HG03064 (cell line): ENCODE measurements at regions not wholly inside any gene's neighbourhood (a gene's known extent, or its start where the extent isn't known, plus 50 kb on each side); places are given as distances from the start of the nearest gene placed in this dataset.
"Not testable (repeated sequence)": the region's sequence is repeated elsewhere in the genome, so short reads cannot be mapped to it uniquely, and the experiment has no call there.

ENCODE experiments used
- ATAC-seq: cut with Tn5 transposase; IDR thresholded peaks from one replicate; pipeline ENCODE4 v1.9.1; 2021; ENCODE audit warnings: low read depth; ENCODE audit not compliant: unreplicated experiment

DNA sequence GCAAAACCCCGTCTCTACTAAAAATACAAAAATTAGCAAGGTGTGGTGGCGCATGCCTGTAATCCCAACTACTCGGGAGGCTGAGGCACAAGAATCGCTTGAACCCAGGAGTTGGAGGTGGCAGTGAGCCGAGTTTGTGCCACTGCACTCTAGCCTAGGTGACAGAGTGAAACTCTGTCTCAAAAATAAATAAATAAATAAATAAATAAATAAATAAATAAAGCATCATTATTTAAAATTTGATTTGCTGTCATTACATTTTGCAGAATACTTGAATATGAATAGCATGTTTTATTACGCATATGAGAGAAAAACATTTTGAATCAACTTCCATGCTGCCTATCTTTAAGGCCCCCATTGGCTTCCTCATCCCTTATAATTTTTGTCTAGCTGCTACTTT, 53.4 kb upstream of the MED14 start:
- not testable (repeated sequence) for ATAC-seq

DNA sequence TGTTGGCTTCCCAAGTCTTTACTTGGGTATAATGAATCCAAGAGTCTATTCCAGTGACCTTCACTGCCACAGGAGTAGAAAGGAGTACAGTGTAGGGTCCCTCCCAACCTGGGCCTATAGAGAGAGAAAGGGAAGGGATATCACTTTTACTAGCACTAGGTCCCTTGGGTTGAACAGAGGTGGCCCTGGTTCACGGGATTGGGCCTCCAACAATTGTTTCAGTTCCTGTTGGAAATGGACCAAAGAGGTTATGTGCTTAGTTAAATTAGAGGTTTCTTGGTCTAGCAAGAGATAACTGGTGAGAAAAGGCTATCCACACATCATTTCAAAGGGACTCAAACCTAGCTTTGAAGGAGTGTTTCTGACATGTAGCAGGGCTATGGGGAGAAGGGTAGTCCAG, 57.1 kb upstream of the MED14 start:
- no peak for ATAC-seq

DNA sequence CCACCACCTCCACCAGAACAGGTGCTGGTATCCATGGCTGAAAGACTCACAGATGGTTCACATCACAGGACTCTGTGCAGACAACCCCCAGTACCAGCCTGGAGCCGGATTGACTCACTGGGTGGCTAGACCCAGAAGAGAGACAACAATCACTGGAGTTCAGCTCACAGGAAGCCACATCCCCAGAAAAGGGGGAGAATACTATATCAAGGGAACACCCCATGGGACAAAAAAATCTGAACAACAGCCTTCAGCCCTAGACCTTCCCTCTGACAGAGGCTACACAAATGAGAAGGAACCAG, 59.4 kb upstream of the MED14 start:
- not testable (repeated sequence) for ATAC-seq

DNA sequence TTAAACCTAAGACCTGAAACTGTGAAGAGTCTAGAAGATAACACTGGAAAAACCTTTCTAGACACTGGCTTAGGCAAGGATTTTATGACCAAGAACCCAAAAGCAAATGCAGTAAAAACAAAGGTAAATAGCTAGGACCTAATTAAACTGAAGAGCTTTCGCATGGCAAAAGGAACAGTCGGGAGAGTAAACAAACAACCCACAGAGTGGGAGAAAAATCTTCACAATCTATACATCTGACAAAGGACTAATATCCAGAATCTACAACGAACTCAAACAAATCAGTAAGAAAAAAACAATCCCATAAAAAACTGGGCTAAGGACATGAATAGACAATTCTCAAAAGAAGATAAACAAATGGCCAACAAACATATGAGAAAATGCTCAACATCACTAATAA, 64.4 kb upstream of the MED14 start:
- ATAC-seq = not testable (repeated sequence)

DNA sequence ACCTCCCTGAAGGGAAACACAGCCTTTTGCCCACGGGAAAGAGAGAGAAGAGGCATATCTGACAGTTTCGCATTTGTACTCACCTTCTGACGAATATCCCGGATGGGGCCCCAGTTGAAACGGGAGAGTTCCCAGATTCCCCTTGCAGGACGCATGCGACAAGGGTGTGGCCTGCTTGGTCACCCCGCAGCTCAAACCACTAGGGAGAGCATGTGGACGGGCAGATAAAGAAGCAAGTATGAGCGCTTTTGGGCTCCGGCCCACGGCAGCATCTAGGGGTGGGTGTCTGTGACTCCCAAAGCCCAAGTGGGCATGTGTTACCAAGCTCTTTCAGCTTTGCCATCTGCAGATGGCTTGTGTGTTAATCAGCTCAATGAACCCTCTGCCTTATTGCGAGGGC, 70.1 kb upstream of the MED14 start:
- ATAC-seq = no peak

DNA sequence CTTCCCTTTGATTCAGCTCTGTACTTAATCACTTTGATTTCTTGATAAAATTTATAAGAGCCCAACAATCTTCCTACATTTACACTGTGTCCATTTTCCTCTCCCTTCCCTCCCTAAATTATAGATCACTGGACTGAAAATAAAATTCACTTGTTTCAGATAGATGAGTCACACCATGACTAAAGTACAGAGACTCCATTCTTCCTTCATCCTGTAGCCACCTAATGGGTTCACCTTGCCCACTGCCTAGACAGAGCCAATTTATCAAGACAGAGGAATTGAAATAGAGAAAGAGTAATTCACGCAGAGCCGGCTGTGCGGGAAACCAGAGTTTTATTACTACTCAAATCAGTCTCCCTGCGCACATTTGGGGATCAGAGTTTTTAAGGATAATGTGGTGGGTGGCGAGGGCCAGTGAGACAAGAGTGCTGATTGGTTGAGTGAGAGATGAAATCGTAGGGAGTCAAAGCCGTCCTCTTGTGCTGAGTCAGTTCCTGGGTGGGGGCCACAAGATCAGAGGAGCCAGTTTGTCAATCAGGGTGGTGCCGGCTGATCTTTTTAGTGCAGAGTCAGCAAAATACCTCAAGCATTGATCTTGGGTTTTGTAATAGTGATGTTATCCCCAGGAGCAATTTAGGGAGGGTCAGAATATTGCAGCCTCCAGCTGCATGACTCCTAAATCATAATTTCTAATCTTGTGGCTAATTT, 71.3 kb upstream of the MED14 start:
- ATAC-seq = no peak

DNA sequence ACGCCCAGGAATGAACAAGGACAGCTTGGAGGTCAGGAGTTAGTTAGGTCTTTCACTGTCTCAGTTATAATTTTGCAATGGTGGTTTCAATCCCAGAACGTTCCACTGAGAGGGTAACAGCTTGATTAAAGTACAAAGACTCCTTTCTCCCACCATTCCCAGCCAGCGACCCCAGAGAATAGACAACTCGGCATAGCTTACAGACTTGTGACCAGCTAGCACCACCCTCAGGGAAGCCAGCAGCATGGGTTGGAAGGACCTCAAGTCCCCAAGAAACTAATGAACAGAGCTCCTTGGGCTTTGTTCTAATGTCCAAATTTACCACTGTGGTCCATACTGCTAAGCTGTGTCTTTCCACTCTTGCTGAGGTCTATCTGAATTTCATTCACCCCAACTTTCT, 72.0 kb upstream of the MED14 start:
- no peak for ATAC-seq

DNA sequence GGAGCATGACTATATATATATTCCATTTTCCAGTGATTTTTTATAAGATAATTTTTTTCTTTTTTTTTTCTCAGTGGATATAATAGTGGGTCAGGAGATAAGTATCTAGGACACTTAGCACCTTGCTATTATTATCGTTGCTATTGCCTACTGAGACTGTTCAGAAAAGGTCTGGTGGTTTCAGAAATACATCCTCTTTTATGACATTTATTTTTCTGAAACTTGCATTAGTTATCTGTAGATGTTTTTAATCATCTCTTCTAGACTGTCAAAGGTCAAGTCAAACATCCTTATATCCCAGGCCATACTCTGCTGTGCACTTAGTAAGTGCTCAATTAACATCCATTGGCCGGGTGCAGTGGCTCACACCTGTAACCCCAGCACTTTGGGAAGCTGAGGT, 72.9 kb upstream of the MED14 start:
- no peak for ATAC-seq

DNA sequence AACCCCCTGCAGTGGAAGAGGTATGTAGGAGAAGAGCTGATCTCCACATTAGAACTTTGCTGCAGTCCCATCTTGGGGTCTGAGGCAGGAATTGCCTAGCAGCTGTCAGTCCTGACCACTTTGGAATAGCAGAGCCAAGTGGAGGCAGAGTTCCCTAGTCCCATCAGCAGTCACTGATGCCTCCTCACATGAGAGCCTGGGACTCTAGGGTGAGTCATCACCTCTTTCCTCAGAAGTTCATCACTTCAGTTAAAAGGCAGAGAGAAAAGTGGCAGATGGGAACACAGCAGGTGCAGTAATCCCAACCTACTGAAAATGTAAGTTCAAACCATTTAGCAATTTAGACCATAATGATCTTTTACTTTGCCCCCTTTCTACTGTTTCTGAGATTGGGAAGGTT, 73.9 kb upstream of the MED14 start:
- ATAC-seq = no peak

DNA sequence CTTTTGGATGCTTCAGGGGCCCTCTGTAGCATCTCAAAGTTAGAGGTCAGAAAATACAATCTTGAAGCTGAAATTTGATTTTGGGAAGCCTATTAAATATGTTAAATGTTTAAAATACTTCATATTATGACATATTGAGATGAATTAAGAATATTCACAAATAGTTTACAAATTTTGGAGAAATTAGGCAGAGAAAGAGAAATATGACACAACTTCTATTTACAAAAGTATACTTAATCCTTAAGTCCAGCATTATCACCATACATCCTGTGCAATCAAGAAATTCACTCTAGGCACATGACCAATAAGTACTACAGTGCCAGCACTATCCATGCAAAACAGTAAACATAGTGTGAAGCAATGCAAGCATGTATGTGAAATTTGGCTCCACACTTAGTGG, 79.7 kb upstream of the MED14 start:
- not testable (repeated sequence) for ATAC-seq

DNA sequence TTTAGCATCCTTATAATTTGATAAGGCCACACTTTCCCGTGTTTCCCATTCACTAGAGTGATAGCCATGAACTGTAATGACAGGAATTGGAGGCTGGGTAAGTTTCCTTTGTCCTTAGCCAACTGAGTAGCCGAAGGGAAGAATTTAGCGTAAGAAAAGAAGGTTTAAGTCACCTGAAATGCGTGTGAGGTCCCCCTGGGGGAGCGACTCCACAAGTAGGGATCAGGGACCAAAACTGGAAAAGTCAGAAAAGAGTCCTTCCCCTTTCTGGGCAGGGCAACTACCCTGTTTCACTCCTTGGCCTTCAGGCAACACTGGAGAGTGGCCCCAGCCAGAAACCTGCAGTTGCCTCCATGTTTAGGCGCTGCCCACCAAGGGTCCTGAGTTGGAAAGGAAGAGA, 81.6 kb upstream of the MED14 start:
- ATAC-seq = no peak

DNA sequence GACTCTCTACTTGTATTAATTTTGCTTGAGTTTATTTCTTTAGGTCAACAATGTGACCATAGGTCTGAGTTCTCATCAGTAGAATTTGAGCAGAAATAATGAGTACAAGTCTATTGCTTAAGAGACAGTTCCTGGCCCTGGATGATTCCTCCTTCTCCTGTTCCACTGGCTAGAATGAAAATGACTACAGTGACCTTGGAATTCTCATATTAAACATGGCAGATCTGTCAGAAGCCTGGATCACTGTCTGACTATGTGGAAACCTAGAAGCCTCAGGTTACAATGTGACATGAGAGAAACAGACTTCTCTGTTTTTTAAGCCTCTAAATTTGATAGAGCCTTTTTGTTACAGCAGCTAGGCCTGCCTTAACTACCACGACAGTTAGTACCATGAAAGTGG, 82.9 kb upstream of the MED14 start:
- ATAC-seq = no peak

DNA sequence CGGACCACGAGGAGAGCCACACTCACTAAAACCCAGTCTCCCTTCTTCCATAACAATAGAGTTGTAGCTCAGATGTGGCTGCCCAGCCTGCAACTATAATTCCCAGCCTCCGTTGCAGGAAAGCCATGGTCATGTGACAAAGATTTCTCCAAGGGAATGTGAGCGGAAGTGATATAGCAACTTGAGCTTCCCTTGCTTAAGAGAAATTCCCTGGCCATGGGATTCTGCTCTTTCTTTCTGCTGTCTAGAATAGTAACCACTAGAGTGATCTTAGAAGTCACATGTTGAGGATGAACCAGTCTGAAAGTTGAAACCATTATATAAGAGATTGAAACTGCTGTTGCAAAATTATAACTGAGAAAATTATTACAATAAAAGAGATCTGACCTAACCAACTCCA, 86.4 kb upstream of the MED14 start:
- ATAC-seq = no peak

DNA sequence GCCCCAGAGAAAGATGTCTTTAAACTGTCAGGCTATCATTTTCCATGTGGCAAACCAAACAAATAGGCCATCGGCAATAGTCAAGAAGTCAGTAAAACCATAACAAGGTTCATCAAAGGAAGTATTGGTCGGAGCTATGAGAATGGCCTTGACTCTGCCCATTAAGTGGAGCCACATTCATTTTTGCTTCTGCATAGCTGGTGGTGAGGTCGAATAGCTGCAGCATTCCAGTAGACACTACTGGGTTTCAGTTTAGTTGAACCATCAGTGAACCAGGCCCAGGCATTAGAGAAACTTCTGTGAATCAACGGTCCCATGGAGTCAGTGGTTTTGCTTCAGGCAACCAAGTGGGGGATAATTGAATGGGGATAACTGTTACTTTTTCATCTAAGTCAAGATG, 92.0 kb upstream of the MED14 start:
- ATAC-seq = no peak

DNA sequence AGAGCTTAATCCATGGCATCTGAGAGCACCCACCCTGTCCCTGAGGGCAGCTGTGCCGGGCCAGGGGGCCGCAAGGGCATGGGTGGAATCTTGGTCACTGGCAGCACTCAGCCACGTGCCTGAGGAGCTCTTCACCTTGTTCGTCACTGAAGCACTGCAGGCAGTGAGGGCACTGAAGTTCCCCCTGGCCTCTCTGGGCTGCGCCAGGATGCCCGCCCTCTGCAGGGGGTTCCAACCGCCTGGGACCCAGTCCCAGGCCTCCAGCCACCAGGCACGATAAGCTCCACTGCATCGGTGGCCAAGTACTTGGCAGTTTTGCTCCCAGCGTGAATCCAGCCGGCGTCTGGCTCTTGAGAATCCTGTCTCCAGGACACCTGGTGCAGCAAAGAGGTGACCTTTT, 96.4 kb upstream of the MED14 start:
- no peak for ATAC-seq

DNA sequence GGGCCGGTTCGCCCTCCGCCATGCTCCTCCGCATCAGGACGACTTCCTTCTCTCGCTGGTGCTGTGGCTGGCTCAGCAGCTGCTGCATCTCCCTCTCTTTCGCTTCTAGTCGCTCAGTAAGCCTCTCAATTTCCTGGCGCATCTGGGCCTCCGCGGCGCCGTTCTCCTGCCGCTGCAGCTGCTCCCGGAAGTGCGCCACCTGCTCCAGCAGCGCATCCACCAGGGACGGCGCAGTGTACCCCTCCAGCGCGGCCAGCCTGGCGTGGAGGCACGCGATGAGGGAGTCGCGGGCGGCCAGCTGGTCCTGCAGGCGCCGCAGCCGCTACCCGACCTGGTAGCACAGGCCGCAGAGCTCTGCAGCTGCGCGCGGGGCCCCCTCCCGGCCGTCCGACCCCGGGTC, 97.4 kb upstream of the MED14 start:
- no peak for ATAC-seq

DNA sequence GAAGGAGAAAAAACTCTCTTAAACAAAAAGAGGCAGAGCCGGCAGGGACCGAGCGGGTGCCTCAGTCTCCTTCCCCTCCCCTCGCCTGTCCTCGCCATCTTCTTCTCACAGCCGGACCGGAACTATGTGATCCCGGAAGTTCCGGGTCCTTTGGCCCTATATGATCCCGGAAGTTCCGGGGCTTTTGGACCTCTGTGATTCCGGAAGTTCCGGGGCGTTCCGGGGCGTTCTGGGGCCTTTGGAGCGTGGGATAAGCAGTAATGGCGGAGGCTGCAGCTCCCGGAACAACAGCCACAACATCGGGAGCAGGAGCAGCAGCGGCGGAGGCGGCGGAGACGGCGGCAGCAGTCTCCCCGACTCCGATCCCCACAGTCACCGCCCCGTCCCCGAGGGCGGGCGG, 98.9 kb upstream of the MED14 start:
- ATAC-seq = no peak

DNA sequence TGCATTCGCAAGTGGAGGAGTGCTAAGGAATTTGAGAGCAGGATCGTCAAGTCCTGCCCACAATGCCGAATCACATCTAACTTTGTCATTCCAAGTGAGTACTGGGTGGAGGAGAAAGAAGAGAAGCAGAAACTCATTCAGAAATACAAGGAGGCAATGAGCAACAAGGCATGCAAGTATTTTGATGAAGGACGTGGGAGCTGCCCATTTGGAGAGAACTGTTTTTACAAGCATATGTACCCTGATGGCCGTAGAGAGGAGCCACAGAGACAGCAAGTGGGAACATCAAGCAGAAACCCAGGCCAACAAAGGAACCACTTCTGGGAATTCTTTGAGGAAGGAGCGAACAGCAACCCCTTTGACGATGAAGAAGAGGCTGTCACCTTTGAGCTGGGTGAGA, 100.2 kb upstream of the MED14 start:
- ATAC-seq = no peak

DNA sequence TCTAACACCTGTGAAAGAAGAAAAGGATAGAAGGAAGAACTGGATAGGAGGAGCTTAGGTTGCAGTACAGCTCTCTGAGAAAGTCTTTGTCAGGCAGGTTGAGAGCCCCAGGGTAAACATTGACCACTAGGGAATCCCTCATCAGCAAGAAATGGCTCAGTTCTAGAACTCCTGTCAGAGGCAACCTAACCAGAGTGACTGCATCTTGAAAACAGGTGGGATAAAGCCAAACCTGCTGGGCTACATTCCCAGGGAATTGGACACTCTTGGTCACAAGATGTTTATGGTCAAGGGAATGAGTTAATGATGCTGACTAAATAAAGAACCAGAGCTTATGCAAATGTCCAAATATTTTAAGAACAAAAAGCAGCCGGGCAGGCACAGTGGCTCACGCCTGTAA, 108.3 kb upstream of the MED14 start:
- no peak for ATAC-seq

DNA sequence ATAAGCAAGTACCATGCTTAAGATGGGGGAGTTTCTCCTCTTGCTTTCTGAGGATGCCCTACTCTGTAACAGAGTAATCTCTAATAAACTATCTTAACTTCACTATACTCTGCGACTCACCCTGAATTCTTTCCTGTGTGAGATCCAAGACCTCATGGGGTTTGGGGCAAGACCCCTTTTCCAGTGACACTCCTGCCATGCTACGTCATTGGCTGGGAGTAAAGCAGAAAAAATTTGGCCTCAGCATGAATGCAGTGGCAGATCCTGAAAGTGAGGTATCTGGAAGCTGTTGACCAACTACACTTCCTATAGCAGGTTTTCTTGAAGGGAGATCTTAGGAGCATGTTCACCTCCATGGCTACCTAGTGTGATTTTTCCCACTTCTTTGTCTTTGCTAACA, 109.1 kb upstream of the MED14 start:
- no peak for ATAC-seq

DNA sequence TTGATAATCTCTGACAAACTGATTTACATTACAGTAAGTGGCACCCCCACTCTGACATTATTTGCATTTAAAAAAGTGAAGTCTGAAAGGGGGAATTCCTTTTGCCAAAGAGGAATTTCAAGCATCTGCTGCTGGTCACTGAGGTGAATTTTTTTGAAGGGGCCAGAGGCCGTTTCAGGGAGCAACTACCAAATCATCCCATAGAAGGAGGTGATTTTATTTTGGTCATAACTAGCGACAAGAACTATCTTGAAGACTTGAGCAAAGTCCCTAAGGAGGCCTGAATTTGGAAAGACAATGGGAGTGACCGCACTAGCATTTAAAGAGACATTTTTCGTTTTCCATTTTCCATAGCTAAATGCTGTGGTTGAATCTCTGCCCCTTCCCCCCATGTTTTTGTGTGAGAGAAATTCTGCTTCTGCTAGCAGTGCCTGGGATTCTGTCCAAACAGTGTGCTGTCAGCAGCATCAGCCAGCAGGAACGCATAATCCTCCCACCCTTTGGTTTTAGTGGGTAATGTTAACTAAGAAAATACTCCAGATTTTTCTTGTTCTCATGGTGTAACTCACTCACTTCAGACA, 110.1 kb upstream of the MED14 start:
- no peak for ATAC-seq

DNA sequence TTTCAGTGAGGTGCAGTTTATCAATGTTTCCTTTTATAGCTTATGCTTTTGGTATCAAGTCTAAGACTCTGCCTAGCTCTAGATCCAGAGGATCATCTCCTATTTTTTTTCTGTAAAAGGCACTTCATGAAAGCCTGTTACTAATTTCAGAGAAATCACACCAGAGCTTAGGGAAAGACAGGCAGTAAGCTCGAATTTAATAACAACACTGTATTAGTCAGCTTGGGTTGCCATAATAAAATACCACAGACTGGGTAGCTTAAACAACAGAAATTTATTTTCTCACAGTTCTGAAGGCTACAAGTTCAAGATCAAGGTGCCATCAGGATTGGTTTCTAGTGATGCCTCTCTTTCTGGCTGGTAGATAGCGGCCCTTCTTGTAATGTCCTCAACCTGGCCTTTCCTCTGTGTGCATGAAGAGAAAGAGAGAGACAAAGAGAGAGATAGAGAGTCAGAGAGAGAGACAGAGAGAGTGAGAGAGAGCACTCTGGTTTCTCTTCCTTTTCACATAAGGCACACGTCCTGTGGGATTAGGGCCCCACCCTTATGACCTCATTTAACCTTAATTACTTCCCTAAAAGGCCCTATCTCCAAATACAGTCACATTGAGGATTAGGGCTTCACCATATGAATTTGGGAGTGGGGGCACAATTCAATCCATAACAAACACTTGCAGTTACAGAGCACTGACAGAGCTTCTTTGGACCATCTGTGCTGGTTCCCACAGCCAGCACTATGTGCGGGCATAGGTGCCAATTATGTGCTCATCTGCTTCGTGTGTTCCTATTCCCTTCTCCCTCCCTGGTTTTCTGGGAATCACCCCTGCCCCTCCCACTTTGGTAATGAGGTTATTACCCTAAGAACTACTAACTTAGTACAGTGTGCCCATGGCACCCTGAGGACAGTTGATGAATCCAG, 114.8 kb upstream of the MED14 start:
- ATAC-seq = no peak
